ENCODE measurements at regions not wholly inside any gene's neighbourhood (a gene's known extent, or its start where the extent isn't known, plus 50 kb on each side); places are given as distances from the start of the nearest gene placed in this dataset.

- no peaks in the 10 kb centered on the region for H3K9me2 ChIP-seq (replicated peaks; ENCODE audit: low read depth, low read length)
- TF ChIP-seq CTCF (conservative IDR thresholded peaks at IDR 0.05; ENCODE audit: low read length) (no peak), EZH2phosphoT487 (IDR thresholded peaks at IDR 0.05; ENCODE audit: borderline replicate concordance) (no peak)
- H3K27me3 ChIP-seq (ENCODE audit: insufficient read depth, low read length, poor library complexity, severe bottlenecking), result no peaks in the 10 kb centered on the region
- no peak overlapping the region for H3K4me2 ChIP-seq (ENCODE audit: low read depth, low read length, poor library complexity, severe bottlenecking)
- peaks cover 11% of the 10 kb centered on the region for H3K4me1 ChIP-seq (ENCODE audit: insufficient read depth, low read length, poor library complexity, severe bottlenecking)
- H3K9ac ChIP-seq (ENCODE audit: low read depth, low read length, poor library complexity, severe bottlenecking), result no peak overlapping the region
- no peaks in the 10 kb centered on the region for H3K79me2 ChIP-seq (ENCODE audit: insufficient read depth, low read length)
- no peak overlapping the region for H2AFZ ChIP-seq (ENCODE audit: low read length)
- H3K36me3 ChIP-seq (ENCODE audit: insufficient read depth, low read length), result no peaks in the 10 kb centered on the region
- H4K20me1 ChIP-seq (ENCODE audit: insufficient read depth, low read length, poor library complexity, severe bottlenecking), result no peaks in the 10 kb centered on the region
- no peak overlapping the region for H3K4me3 ChIP-seq (ENCODE audit: low read length, poor library complexity, severe bottlenecking)
- no peaks in the 10 kb centered on the region for H3K9me3 ChIP-seq (ENCODE audit: insufficient read depth, low read depth, low read length)
- no peaks in the 10 kb centered on the region for H3F3A ChIP-seq (ENCODE audit: low read depth)
Observed at GRCh38 chr1:222099746-222100145, 357.9 kb upstream of the DUSP10 start.

GRCh38 chr1:222098404-222098803 is 356.5 kb upstream of the DUSP10 start:
- no peaks in the 10 kb centered on the region for H3K9me3 ChIP-seq (ENCODE audit: insufficient read depth, low read depth, low read length)
- no peak overlapping the region for H3K4me2 ChIP-seq (ENCODE audit: low read depth, low read length, poor library complexity, severe bottlenecking)
- no peaks in the 10 kb centered on the region for H3F3A ChIP-seq (ENCODE audit: low read depth)
- no peak overlapping the region for H2AFZ ChIP-seq (ENCODE audit: low read length)
- no peak overlapping the region for H3K4me3 ChIP-seq (ENCODE audit: low read length, poor library complexity, severe bottlenecking)
- H3K9ac ChIP-seq (ENCODE audit: low read depth, low read length, poor library complexity, severe bottlenecking), result no peak overlapping the region
- no peaks in the 10 kb centered on the region for H3K79me2 ChIP-seq (ENCODE audit: insufficient read depth, low read length)
- H3K9me2 ChIP-seq (replicated peaks; ENCODE audit: low read depth, low read length), result no peaks in the 10 kb centered on the region
- no peaks in the 10 kb centered on the region for H4K20me1 ChIP-seq (ENCODE audit: insufficient read depth, low read length, poor library complexity, severe bottlenecking)
- no peaks in the 10 kb centered on the region for H3K36me3 ChIP-seq (ENCODE audit: insufficient read depth, low read length)
- H3K4me1 ChIP-seq (ENCODE audit: insufficient read depth, low read length, poor library complexity, severe bottlenecking), result peaks cover 11% of the 10 kb centered on the region
- H3K27me3 ChIP-seq (ENCODE audit: insufficient read depth, low read length, poor library complexity, severe bottlenecking), result no peaks in the 10 kb centered on the region
- no peak for TF ChIP-seq EZH2phosphoT487 (IDR thresholded peaks at IDR 0.05; ENCODE audit: borderline replicate concordance)
- no peak for TF ChIP-seq CTCF (conservative IDR thresholded peaks at IDR 0.05; ENCODE audit: low read length)

GRCh38 chr1:222097588-222097987 is 355.7 kb upstream of the DUSP10 start:
- Histone ChIP-seq H3K4me1 (ENCODE audit: insufficient read depth, low read length, poor library complexity, severe bottlenecking) (peaks cover 10% of the 10 kb centered on the region), H3K4me2 (ENCODE audit: low read depth, low read length, poor library complexity, severe bottlenecking) (no peak overlapping the region), H3K79me2 (ENCODE audit: insufficient read depth, low read length) (no peaks in the 10 kb centered on the region), H4K20me1 (ENCODE audit: insufficient read depth, low read length, poor library complexity, severe bottlenecking) (no peaks in the 10 kb centered on the region), H3K9me3 (ENCODE audit: insufficient read depth, low read depth, low read length) (no peaks in the 10 kb centered on the region), H3K9ac (ENCODE audit: low read depth, low read length, poor library complexity, severe bottlenecking) (no peak overlapping the region), H3K4me3 (ENCODE audit: low read length, poor library complexity, severe bottlenecking) (no peak overlapping the region), H3K27me3 (ENCODE audit: insufficient read depth, low read length, poor library complexity, severe bottlenecking) (no peaks in the 10 kb centered on the region), H3K9me2 (replicated peaks; ENCODE audit: low read depth, low read length) (no peaks in the 10 kb centered on the region), H3F3A (ENCODE audit: low read depth) (no peaks in the 10 kb centered on the region), H2AFZ (ENCODE audit: low read length) (no peak overlapping the region), H3K36me3 (ENCODE audit: insufficient read depth, low read length) (no peaks in the 10 kb centered on the region)
- no peak for TF ChIP-seq EZH2phosphoT487 (IDR thresholded peaks at IDR 0.05; ENCODE audit: borderline replicate concordance)
- no peak for TF ChIP-seq CTCF (conservative IDR thresholded peaks at IDR 0.05; ENCODE audit: low read length)
